HCT116 (cell line): ENCODE measurements at regions not wholly inside any gene's neighbourhood (a gene's known extent, or its start where the extent isn't known, plus 50 kb on each side); places are given as distances from the start of the nearest gene placed in this dataset.
A peak's percentile ranks its signal among the peaks of the same experiment; 100 is the strongest.

Source experiments
- ATAC-seq: fragments of 200-7000 bp; cut with Tn5 transposase; 2 replicates; pipeline ENCODE4 v1.9.1; 2020; ENCODE audit warnings: mild to moderate bottlenecking, moderate library complexity
- BruUV-seq: library from RNA; stranded (reverse); fragments of 400-500 nt; replicated peaks from 2 replicates; lab custom pipeline; 2021; lab: Mats Ljungman, UMichigan
- CTCF ChIA-PET: fragments of 300-600 bp; sonication (Branson Sonifier 250); formaldehyde crosslinking; loops from one replicate; lab custom pipeline; 2021; ENCODE audit warnings: antibody characterized with exemption; lab: Charles Lee
- POLR2A ChIA-PET: fragments of 300-600, 350-600 bp; sonication (Branson Sonifier 250); formaldehyde crosslinking; loops from one replicate; lab custom pipeline; 2021; ENCODE audit warnings: antibody characterized with exemption; lab: Charles Lee
- RAD21 ChIA-PET, 2 experiments: fragments of 300-600 bp; sonication (Branson Sonifier 250); formaldehyde crosslinking; loops; one replicate each; lab custom pipeline; 2023; ENCODE audit warnings: low total read pairs in 2 of 2; ENCODE audit not compliant: uncharacterized antibody in 2 of 2, unreplicated experiment in 2 of 2, low non-redundant PET in 1 of 2; lab: Charles Lee
- DNase-seq: peaks from one replicate; pipeline ENCODE4 v3.0.0-alpha.2; 2010; ENCODE audit warnings: low read depth, low spot score
- H2AFZ ChIP-seq: fragments of 200-600 bp; shearing (Covaris generic), sonication (generic); 2 replicates; pipeline ENCODE4 v1.6.1; 2017; ENCODE audit warnings: low read depth, mixed run types, mixed read lengths, antibody characterized with exemption, low read length; ENCODE audit not compliant: poor library complexity, severe bottlenecking
- H3K27ac ChIP-seq: 2 replicates; pipeline ENCODE4 v1.5.1; 2012; ENCODE audit warnings: low read depth, low read length
- H3K27me3 ChIP-seq: fragments of 200-600 bp; sonication (generic); 2 replicates; pipeline ENCODE4 v1.6.1; 2016; ENCODE audit warnings: mixed run types, low read length, mixed read lengths; ENCODE audit not compliant: insufficient read depth
- H3K36me3 ChIP-seq, 2 experiments: fragments of 200-500 bp in 1 of 2; fragments of 200-600 bp in 1 of 2; sonication (Bioruptor generic) in 1 of 2; sonication (generic) in 1 of 2; 2 replicates each; pipeline versions ENCODE4 v1.5.1 to v1.6.1; 2014 to 2016; ENCODE audit warnings: low read length in 2 of 2, inconsistent platforms in 1 of 2, mixed read lengths in 1 of 2, mixed run types in 1 of 2; ENCODE audit not compliant: insufficient read depth in 2 of 2, control insufficient read depth in 1 of 2
- H3K4me1 ChIP-seq, 2 experiments: fragments of 200-600 bp in 1 of 2; sonication (generic) in 1 of 2; 2 replicates each; pipeline versions ENCODE4 v1.5.1 to v1.6.1; 2012 to 2017; ENCODE audit warnings: low read length in 2 of 2, inconsistent platforms in 1 of 2, mild to moderate bottlenecking in 1 of 2, mixed read lengths in 1 of 2, mixed run types in 1 of 2, moderate library complexity in 1 of 2; ENCODE audit not compliant: insufficient read depth in 2 of 2, control insufficient read depth in 1 of 2
- H3K4me2 ChIP-seq: fragments of 200-600 bp; sonication (generic); 2 replicates; pipeline ENCODE4 v1.6.1; 2017; ENCODE audit warnings: mixed run types, low read length, mixed read lengths
- H3K4me3 ChIP-seq, 2 experiments: fragments of 200-600 bp in 1 of 2; sonication (generic) in 1 of 2; replicated peaks in 1 of 2; 2 replicates each; pipeline ENCODE4 v1.5.1; 2011 to 2016; ENCODE audit warnings: low read length in 2 of 2, control low read depth in 1 of 2, low read depth in 1 of 2, mild to moderate bottlenecking in 1 of 2, mixed read lengths in 1 of 2, mixed run types in 1 of 2
- H3K79me2 ChIP-seq: fragments of 200-600 bp; sonication (generic); 2 replicates; pipeline ENCODE4 v1.6.1; 2017; ENCODE audit warnings: mild to moderate bottlenecking, mixed run types, low read length, moderate library complexity, mixed read lengths; ENCODE audit not compliant: insufficient read depth
- H3K9ac ChIP-seq: fragments of 200-600 bp; sonication (generic); 2 replicates; pipeline ENCODE4 v1.6.1; 2016; ENCODE audit warnings: low read length, mixed read lengths
- H3K9me2 ChIP-seq: fragments of 200-600 bp; sonication (generic), shearing (Covaris generic); 2 replicates; pipeline ENCODE4 v1.6.1; 2017; ENCODE audit warnings: mixed run types, mild to moderate bottlenecking, moderate library complexity; ENCODE audit not compliant: insufficient read depth
- H3K9me3 ChIP-seq, 2 experiments: fragments of 200-500 bp in 1 of 2; fragments of 200-600 bp in 1 of 2; sonication (Bioruptor generic) in 1 of 2; sonication (generic) in 1 of 2; 2 replicates each; pipeline ENCODE4 v1.6.1; 2014 to 2017; ENCODE audit warnings: low read length in 2 of 2, mixed read lengths in 2 of 2, inconsistent platforms in 1 of 2, low read depth in 1 of 2, mild to moderate bottlenecking in 1 of 2, mixed run types in 1 of 2, moderate library complexity in 1 of 2; ENCODE audit not compliant: control insufficient read depth in 1 of 2, insufficient read depth in 1 of 2
- H4K20me1 ChIP-seq: fragments of 200-600 bp; sonication (generic), shearing (Covaris generic); 2 replicates; pipeline ENCODE4 v1.6.1; 2017; ENCODE audit warnings: mixed run types, mild to moderate bottlenecking, moderate library complexity; ENCODE audit not compliant: insufficient read depth
- ATF3 ChIP-seq: IDR thresholded peaks from 2 replicates; pipeline ENCODE4 v1.6.1; 2012
- CEBPB ChIP-seq: IDR thresholded peaks from 2 replicates; pipeline ENCODE4 v1.6.1; 2012; ENCODE audit warnings: low read depth
- EGR1 ChIP-seq: IDR thresholded peaks from 2 replicates; pipeline ENCODE4 v1.6.1; 2012; ENCODE audit warnings: low read depth
- ELF1 ChIP-seq: IDR thresholded peaks from 2 replicates; pipeline ENCODE4 v1.6.1; 2012; ENCODE audit warnings: low read depth, borderline replicate concordance
- EZH2 ChIP-seq: fragments of 200-600 bp; sonication (generic); IDR thresholded peaks from 2 replicates; pipeline ENCODE4 v1.6.1; 2017; ENCODE audit warnings: antibody characterized with exemption, mixed run types
- RAD21 ChIP-seq: IDR thresholded peaks from 2 replicates; pipeline ENCODE4 v1.6.1; 2012; ENCODE audit warnings: low read depth, mild to moderate bottlenecking
- REST ChIP-seq: IDR thresholded peaks from 2 replicates; pipeline ENCODE4 v1.6.1; 2012; ENCODE audit warnings: low read depth
- SIN3A ChIP-seq: IDR thresholded peaks from 2 replicates; pipeline ENCODE4 v1.6.1; 2012; ENCODE audit warnings: low read depth
- SP1 ChIP-seq: IDR thresholded peaks from 2 replicates; pipeline ENCODE4 v1.6.1; 2012; ENCODE audit warnings: low read depth
- SRF ChIP-seq: IDR thresholded peaks from 2 replicates; pipeline ENCODE4 v1.6.1; 2012; ENCODE audit warnings: low read depth
- ZBTB33 ChIP-seq: IDR thresholded peaks from 2 replicates; pipeline ENCODE4 v1.6.1; 2011; ENCODE audit warnings: mild to moderate bottlenecking, low read length, moderate library complexity; ENCODE audit not compliant: insufficient replicate concordance; ENCODE audit errors: extremely low read depth
- intact Hi-C: fragments of 100-400 bp; cut with micrococcal nuclease; formaldehyde crosslinking; loops from 2 replicates; pipeline ENCODE4 v1.10.0; 2022

GRCh38 chr12:131351319-131352028 is 359.4 kb upstream of the SFSWAP start:
- ATAC-seq = peak; percentile 75
- no peak overlapping the region for H3K27ac ChIP-seq
- no peaks in the 10 kb centered on the region for H3K79me2 ChIP-seq
- POLR2A ChIA-PET = no interaction called here
- intact Hi-C loops = no loop called here
- no peaks in the 10 kb centered on the region for H3K9me3 ChIP-seq
- no peaks in the 10 kb centered on the region for H3K36me3 ChIP-seq
- no peaks in the 10 kb centered on the region for H3K4me1 ChIP-seq
- DNase-seq = peak; percentile 21
- H4K20me1 ChIP-seq = no peaks in the 10 kb centered on the region
- peak; percentile 33; the same call in 1 of the 2 replicates for TF ChIP-seq SP1
- no peak for TF ChIP-seq CEBPB
- no peak for TF ChIP-seq RAD21
- TF ChIP-seq EGR1 = no peak
- no peak for TF ChIP-seq SIN3A
- BruUV-seq = no TSS peak
- no peak overlapping the region for H2AFZ ChIP-seq
- H3K27me3 ChIP-seq = 0 out of 2 replicates have a peak, but pooled peaks cover 5% of the 10 kb centered on the region
- CTCF ChIA-PET = no interaction called here
- no peak overlapping the region for H3K9ac ChIP-seq
- no peaks in the 10 kb centered on the region for H3K9me2 ChIP-seq
- no peak overlapping the region for H3K4me3 ChIP-seq
- no peak overlapping the region for H3K4me2 ChIP-seq
- RAD21 ChIA-PET = no interaction called here

GRCh38 chr12:131352296-131352900 is 358.5 kb upstream of the SFSWAP start:
- no peak overlapping the region for H3K9ac ChIP-seq
- CTCF ChIA-PET = no interaction called here
- H3K4me3 ChIP-seq = no peak overlapping the region
- H3K9me3 ChIP-seq = no peaks in the 10 kb centered on the region
- no peaks in the 10 kb centered on the region for H3K9me2 ChIP-seq
- TF ChIP-seq REST (no peak), EZH2 (no peak), ATF3 (no peak), ELF1 (no peak), ZBTB33 (no peak), SIN3A (no peak), SRF (no peak), RAD21 (no peak)
- RAD21 ChIA-PET = no interaction called here
- intact Hi-C loops = no loop called here
- H3K4me1 ChIP-seq = no peaks in the 10 kb centered on the region
- H3K79me2 ChIP-seq = no peaks in the 10 kb centered on the region
- BruUV-seq = no TSS peak
- no peaks in the 10 kb centered on the region for H3K36me3 ChIP-seq
- DNase-seq = no peak
- H4K20me1 ChIP-seq = no peaks in the 10 kb centered on the region
- H3K27ac ChIP-seq = no peak overlapping the region
- no peak overlapping the region for H2AFZ ChIP-seq
- no peak for ATAC-seq
- no peak overlapping the region for H3K4me2 ChIP-seq
- H3K27me3 ChIP-seq = 0 out of 2 replicates have a peak, but pooled peaks cover 5% of the 10 kb centered on the region
- POLR2A ChIA-PET = no interaction called here
